Astrocyte (in vitro differentiated cells and primary cell): ENCODE measurements at regions not wholly inside any gene's neighbourhood (a gene's known extent, or its start where the extent isn't known, plus 50 kb on each side); places are given as distances from the start of the nearest gene placed in this dataset.

Experiments
- DNase-seq: peaks from one replicate; pipeline ENCODE4 v3.0.0-alpha.2; 2010; ENCODE audit warnings: low read depth
- FAIRE-seq: peaks from 2 replicates; lab custom pipeline; 2011; peaks lifted over from hg19 to GRCh38; lab: Jason Lieb, UNC
- H2AFZ ChIP-seq: 2 replicates; pipeline ENCODE4 v1.6.0; 2012; ENCODE audit warnings: low read depth, low read length, inconsistent platforms
- H3K27ac ChIP-seq: 2 replicates; pipeline ENCODE4 v1.5.1; 2011; ENCODE audit warnings: low read depth, low read length, inconsistent platforms
- H3K27me3 ChIP-seq: 2 replicates; pipeline ENCODE4 v1.6.0; 2011; ENCODE audit warnings: low read length, inconsistent platforms; ENCODE audit not compliant: insufficient read depth
- H3K36me3 ChIP-seq: 2 replicates; pipeline ENCODE4 v1.5.1; 2011; ENCODE audit warnings: low read length, inconsistent platforms; ENCODE audit not compliant: insufficient read depth
- H3K4me1 ChIP-seq: 2 replicates; pipeline ENCODE4 v1.5.1; 2011; ENCODE audit warnings: low read length, inconsistent platforms; ENCODE audit not compliant: insufficient read depth
- H3K4me2 ChIP-seq: 2 replicates; pipeline ENCODE4 v1.6.0; 2012; ENCODE audit warnings: low read length, inconsistent platforms
- H3K4me3 ChIP-seq: 2 replicates; pipeline ENCODE4 v1.5.1; 2011; ENCODE audit warnings: low read depth, mild to moderate bottlenecking, low read length, inconsistent platforms; ENCODE audit not compliant: insufficient read depth
- H3K79me2 ChIP-seq: 2 replicates; pipeline ENCODE4 v1.6.0; 2012; ENCODE audit warnings: mild to moderate bottlenecking, low read length, inconsistent platforms; ENCODE audit not compliant: insufficient read depth
- H3K9ac ChIP-seq: 2 replicates; pipeline ENCODE4 v1.6.0; 2012; ENCODE audit warnings: mild to moderate bottlenecking, low read length, inconsistent platforms
- H3K9me3 ChIP-seq: 2 replicates; pipeline ENCODE4 v1.5.1; 2012; ENCODE audit warnings: low read depth, mild to moderate bottlenecking, low read length, inconsistent platforms; ENCODE audit not compliant: insufficient read depth
- H4K20me1 ChIP-seq: 2 replicates; pipeline ENCODE4 v1.6.0; 2012; ENCODE audit warnings: low read length, inconsistent platforms; ENCODE audit not compliant: insufficient read depth
- H3K27ac Mint-ChIP-seq: one replicate; pipeline ENCODE4 v1.8.0; 2021; ENCODE audit warnings: mild to moderate bottlenecking, mixed read lengths; ENCODE audit not compliant: unreplicated experiment
- H3K27me3 Mint-ChIP-seq: one replicate; pipeline ENCODE4 v1.8.0; 2021; ENCODE audit warnings: low read depth, mixed read lengths; ENCODE audit not compliant: unreplicated experiment
- H3K36me3 Mint-ChIP-seq: one replicate; pipeline ENCODE4 v1.8.0; 2021; ENCODE audit warnings: low read depth, mixed read lengths; ENCODE audit not compliant: unreplicated experiment
- H3K4me1 Mint-ChIP-seq: one replicate; pipeline ENCODE4 v1.8.0; 2021; ENCODE audit warnings: low read depth, mixed read lengths; ENCODE audit not compliant: unreplicated experiment
- H3K4me3 Mint-ChIP-seq: one replicate; pipeline ENCODE4 v1.8.0; 2021; ENCODE audit warnings: mild to moderate bottlenecking, moderate library complexity, mixed read lengths; ENCODE audit not compliant: unreplicated experiment
- H3K9me3 Mint-ChIP-seq: one replicate; pipeline ENCODE4 v1.8.0; 2021; ENCODE audit warnings: mild to moderate bottlenecking, mixed read lengths; ENCODE audit not compliant: unreplicated experiment
- EZH2 ChIP-seq: IDR thresholded peaks from 2 replicates; pipeline ENCODE4 v1.6.1; 2012; ENCODE audit warnings: mild to moderate bottlenecking, low read length, inconsistent platforms; ENCODE audit not compliant: insufficient read depth
- TF ChIP-seq, protein P1 (sequence below): IDR thresholded peaks from 2 replicates; pipeline ENCODE4 v1.5.1; 2011; ENCODE audit warnings: low read depth, mild to moderate bottlenecking, inconsistent platforms, low read length, moderate library complexity; ENCODE audit not compliant: insufficient read depth

GRCh38 chr5:74279244-74279643 lies 361.3 kb downstream of the ENC1 start:
- Mint-ChIP-seq H3K27ac (no peak overlapping the region), H3K9me3 (no peaks in the 10 kb centered on the region), H3K27me3 (no peaks in the 10 kb centered on the region), H3K4me1 (peaks cover 23% of the 10 kb centered on the region), H3K4me3 (no peak overlapping the region), H3K36me3 (no peaks in the 10 kb centered on the region)
- FAIRE-seq, result no peak
- Histone ChIP-seq H3K4me1 (no peaks in the 10 kb centered on the region), H3K4me2 (no peak overlapping the region), H3K36me3 (no peaks in the 10 kb centered on the region), H2AFZ (no peak overlapping the region), H3K9me3 (no peaks in the 10 kb centered on the region), H4K20me1 (no peaks in the 10 kb centered on the region), H3K4me3 (no peak overlapping the region), H3K79me2 (no peaks in the 10 kb centered on the region), H3K9ac (no peak overlapping the region), H3K27ac (no peak overlapping the region), H3K27me3 (no peaks in the 10 kb centered on the region)
- no peak for DNase-seq
- TF ChIP-seq, protein P1, sequence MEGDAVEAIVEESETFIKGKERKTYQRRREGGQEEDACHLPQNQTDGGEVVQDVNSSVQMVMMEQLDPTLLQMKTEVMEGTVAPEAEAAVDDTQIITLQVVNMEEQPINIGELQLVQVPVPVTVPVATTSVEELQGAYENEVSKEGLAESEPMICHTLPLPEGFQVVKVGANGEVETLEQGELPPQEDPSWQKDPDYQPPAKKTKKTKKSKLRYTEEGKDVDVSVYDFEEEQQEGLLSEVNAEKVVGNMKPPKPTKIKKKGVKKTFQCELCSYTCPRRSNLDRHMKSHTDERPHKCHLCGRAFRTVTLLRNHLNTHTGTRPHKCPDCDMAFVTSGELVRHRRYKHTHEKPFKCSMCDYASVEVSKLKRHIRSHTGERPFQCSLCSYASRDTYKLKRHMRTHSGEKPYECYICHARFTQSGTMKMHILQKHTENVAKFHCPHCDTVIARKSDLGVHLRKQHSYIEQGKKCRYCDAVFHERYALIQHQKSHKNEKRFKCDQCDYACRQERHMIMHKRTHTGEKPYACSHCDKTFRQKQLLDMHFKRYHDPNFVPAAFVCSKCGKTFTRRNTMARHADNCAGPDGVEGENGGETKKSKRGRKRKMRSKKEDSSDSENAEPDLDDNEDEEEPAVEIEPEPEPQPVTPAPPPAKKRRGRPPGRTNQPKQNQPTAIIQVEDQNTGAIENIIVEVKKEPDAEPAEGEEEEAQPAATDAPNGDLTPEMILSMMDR, result no peak
- no peak for TF ChIP-seq EZH2

- FAIRE-seq, result no peak
- no peak overlapping the region for H3K4me3 Mint-ChIP-seq
- no peak for DNase-seq
Observed at GRCh38 chr5:74277418-74277817, 363.1 kb downstream of the ENC1 start.

More at GRCh38 chr5:74277418-74277817, 363.1 kb downstream of the ENC1 start:
- H3K27me3 Mint-ChIP-seq, result no peaks in the 10 kb centered on the region
- no peak overlapping the region for H3K27ac ChIP-seq
- H4K20me1 ChIP-seq, result no peaks in the 10 kb centered on the region
- no peaks in the 10 kb centered on the region for H3K27me3 ChIP-seq
- no peak overlapping the region for H3K4me3 ChIP-seq
- no peaks in the 10 kb centered on the region for H3K79me2 ChIP-seq
- no peak overlapping the region for H3K4me2 ChIP-seq
- H3K36me3 Mint-ChIP-seq, result no peaks in the 10 kb centered on the region
- H3K27ac Mint-ChIP-seq, result no peak overlapping the region
- H3K9me3 ChIP-seq, result no peaks in the 10 kb centered on the region
- no peaks in the 10 kb centered on the region for H3K36me3 ChIP-seq
- TF ChIP-seq, protein P1, result no peak
- TF ChIP-seq EZH2, result no peak
- H3K4me1 Mint-ChIP-seq, result peaks cover 36% of the 10 kb centered on the region
- no peak overlapping the region for H3K9ac ChIP-seq
- H2AFZ ChIP-seq, result no peak overlapping the region
- H3K9me3 Mint-ChIP-seq, result no peaks in the 10 kb centered on the region
- H3K4me1 ChIP-seq, result peaks cover 3% of the 10 kb centered on the region
